Erythroblast (primary cell): ENCODE measurements at regions not wholly inside any gene's neighbourhood (a gene's known extent, or its start where the extent isn't known, plus 50 kb on each side); places are given as distances from the start of the nearest gene placed in this dataset.

ENCODE experiments used
- GATA1 ChIP-seq: IDR thresholded peaks from 2 replicates; pipeline ENCODE4 v1.6.1; 2011; ENCODE audit warnings: low read depth, mild to moderate bottlenecking, control low read depth, low read length, moderate library complexity
- POLR2A ChIP-seq: IDR thresholded peaks from 2 replicates; pipeline ENCODE4 v1.6.1; 2011; ENCODE audit warnings: mild to moderate bottlenecking, low read length

DNA sequence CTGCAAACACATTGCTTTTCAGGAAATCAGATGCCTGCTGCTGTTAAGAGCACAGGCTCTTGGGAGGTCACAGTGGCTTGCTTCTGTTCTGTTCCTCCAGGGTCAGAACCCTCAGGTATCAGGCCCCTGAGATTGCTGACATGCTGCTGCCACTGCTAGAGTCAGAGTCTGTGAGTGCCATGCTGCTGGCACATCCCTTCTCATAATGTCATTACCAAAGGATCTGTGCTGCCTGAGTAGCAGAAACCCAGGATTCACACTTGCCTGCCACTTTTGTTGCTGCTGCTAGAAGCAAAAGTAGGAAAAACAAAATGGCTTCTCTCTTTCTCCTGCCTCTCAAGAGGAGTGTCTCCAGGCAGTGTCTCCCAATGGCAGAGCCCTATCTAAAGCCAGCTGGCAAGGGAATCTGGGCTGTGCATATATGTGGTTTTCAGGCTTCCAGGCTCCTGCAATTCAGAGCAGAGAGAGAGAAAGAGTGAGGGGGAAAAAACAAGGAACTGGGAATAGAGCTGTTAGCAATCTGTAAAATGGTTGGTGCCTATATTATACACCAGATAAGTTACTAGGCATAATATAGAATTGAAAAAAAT, 180.3 kb downstream of the MYCN start:
- TF ChIP-seq POLR2A: no peak
- TF ChIP-seq GATA1: no peak
